Stimulated activated CD4-positive, alpha-beta T cell treated with anti-CD3 and anti-CD28 coated beads, Interleukin-1b, Interleukin-23, amount 100 ng/mL, for 1 hour (primary cell): ENCODE measurements at regions not wholly inside any gene's neighbourhood (a gene's known extent, or its start where the extent isn't known, plus 50 kb on each side); places are given as distances from the start of the nearest gene placed in this dataset.
"Not testable (repeated sequence)": the region's sequence is repeated elsewhere in the genome, so short reads cannot be mapped to it uniquely, and the experiment has no call there.

ENCODE experiments used
- DNase-seq, 2 donors: peaks; one replicate each; pipeline ENCODE4 v3.0.0-alpha.2; 2020; ENCODE audit warnings: low read depth in 2 of 2

GRCh38 chr1:224061436-224061835 lies 52.5 kb upstream of the FBXO28 start:
- no peak for DNase-seq

- no peak for DNase-seq
These were observed 53.9 kb upstream of the FBXO28 start for GRCh38 chr1:224059897-224060427.

GRCh38 chr1:224058303-224058702 lies 55.6 kb upstream of the FBXO28 start:
- no peak for DNase-seq

- DNase-seq, result no peak
These were observed 56.3 kb upstream of the FBXO28 start for GRCh38 chr1:224057461-224058199.

- no peak for DNase-seq
These were observed 59.3 kb upstream of the FBXO28 start for GRCh38 chr1:224054611-224055010.

GRCh38 chr1:224054012-224054411 lies 59.9 kb upstream of the FBXO28 start:
- DNase-seq, result no peak

- no peak for DNase-seq
These were observed 60.5 kb upstream of the FBXO28 start for GRCh38 chr1:224053456-224053855.

GRCh38 chr1:224052772-224053171 lies 61.1 kb upstream of the FBXO28 start:
- no peak for DNase-seq

- DNase-seq, result not testable (repeated sequence)
These were observed 62.1 kb upstream of the FBXO28 start for GRCh38 chr1:224051782-224052181.

- no peak for DNase-seq
These were observed 62.9 kb upstream of the FBXO28 start for GRCh38 chr1:224051086-224051406.

GRCh38 chr1:224047538-224047937 lies 66.4 kb upstream of the FBXO28 start:
- no peak for DNase-seq

- no peak for DNase-seq
These were observed 68.4 kb upstream of the FBXO28 start for GRCh38 chr1:224045556-224045955.

GRCh38 chr1:224044420-224044819 lies 69.5 kb upstream of the FBXO28 start:
- DNase-seq, result no peak

GRCh38 chr1:224042557-224043118 lies 71.3 kb upstream of the FBXO28 start:
- DNase-seq, result no peak

- no peak for DNase-seq
These were observed 72.9 kb upstream of the FBXO28 start for GRCh38 chr1:224041032-224041431.

GRCh38 chr1:224040423-224040822 lies 73.5 kb upstream of the FBXO28 start:
- DNase-seq, result not testable (repeated sequence)

GRCh38 chr1:224040006-224040405 lies 73.9 kb upstream of the FBXO28 start:
- DNase-seq, result not testable (repeated sequence)

GRCh38 chr1:224038832-224039231 lies 75.1 kb upstream of the FBXO28 start:
- DNase-seq, result not testable (repeated sequence)

- not testable (repeated sequence) for DNase-seq
These were observed 76.5 kb upstream of the FBXO28 start for GRCh38 chr1:224037362-224037761.

GRCh38 chr1:224032608-224033276 lies 81.2 kb upstream of the FBXO28 start:
- not testable (repeated sequence) for DNase-seq

GRCh38 chr1:224031986-224032385 lies 81.9 kb upstream of the FBXO28 start:
- DNase-seq, result not testable (repeated sequence)

GRCh38 chr1:224030257-224030656 lies 83.7 kb upstream of the FBXO28 start:
- DNase-seq, result not testable (repeated sequence)
